Peyer's patch (tissue), 4 donors: ENCODE measurements at regions not wholly inside any gene's neighbourhood (a gene's known extent, or its start where the extent isn't known, plus 50 kb on each side); places are given as distances from the start of the nearest gene placed in this dataset.

Experiments used
- POLR2A ChIP-seq, 2 donors: fragments of 450-650 bp; IDR thresholded peaks; one replicate each; pipeline ENCODE4 v1.5.1; 2017; ENCODE audit warnings: antibody characterized with exemption in 2 of 2, mild to moderate bottlenecking in 2 of 2, moderate library complexity in 2 of 2
- TF ChIP-seq, protein P1 (sequence below), 6 experiments: fragments of 450-650 bp in 4 of 6; fragments of 200-600 bp in 2 of 6; sonication (generic) in 1 of 6; IDR thresholded peaks; one replicate each; pipeline ENCODE4 v1.5.1; 2017 to 2019; ENCODE audit warnings: antibody characterized with exemption in 6 of 6, mild to moderate bottlenecking in 3 of 6, moderate library complexity in 1 of 6

- TF ChIP-seq, protein P1, sequence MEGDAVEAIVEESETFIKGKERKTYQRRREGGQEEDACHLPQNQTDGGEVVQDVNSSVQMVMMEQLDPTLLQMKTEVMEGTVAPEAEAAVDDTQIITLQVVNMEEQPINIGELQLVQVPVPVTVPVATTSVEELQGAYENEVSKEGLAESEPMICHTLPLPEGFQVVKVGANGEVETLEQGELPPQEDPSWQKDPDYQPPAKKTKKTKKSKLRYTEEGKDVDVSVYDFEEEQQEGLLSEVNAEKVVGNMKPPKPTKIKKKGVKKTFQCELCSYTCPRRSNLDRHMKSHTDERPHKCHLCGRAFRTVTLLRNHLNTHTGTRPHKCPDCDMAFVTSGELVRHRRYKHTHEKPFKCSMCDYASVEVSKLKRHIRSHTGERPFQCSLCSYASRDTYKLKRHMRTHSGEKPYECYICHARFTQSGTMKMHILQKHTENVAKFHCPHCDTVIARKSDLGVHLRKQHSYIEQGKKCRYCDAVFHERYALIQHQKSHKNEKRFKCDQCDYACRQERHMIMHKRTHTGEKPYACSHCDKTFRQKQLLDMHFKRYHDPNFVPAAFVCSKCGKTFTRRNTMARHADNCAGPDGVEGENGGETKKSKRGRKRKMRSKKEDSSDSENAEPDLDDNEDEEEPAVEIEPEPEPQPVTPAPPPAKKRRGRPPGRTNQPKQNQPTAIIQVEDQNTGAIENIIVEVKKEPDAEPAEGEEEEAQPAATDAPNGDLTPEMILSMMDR (IDR thresholded peaks at IDR 0.05), result no peak
- TF ChIP-seq POLR2A (IDR thresholded peaks at IDR 0.05), result no peak
These were observed 699.9 kb downstream of the DSC3 start for GRCh38 chr18:30342675-30343074.
